H1 (cell line): ENCODE measurements at regions not wholly inside any gene's neighbourhood (a gene's known extent, or its start where the extent isn't known, plus 50 kb on each side); places are given as distances from the start of the nearest gene placed in this dataset.

Experiments
- BACH1 ChIP-seq: IDR thresholded peaks from 2 replicates; pipeline ENCODE4 v1.6.1; 2012; ENCODE audit warnings: low read length, improper control_type of control experiment
- BRCA1 ChIP-seq: IDR thresholded peaks from 2 replicates; pipeline ENCODE4 v1.6.1; 2012; ENCODE audit warnings: low read depth, low read length, improper control_type of control experiment
- CHD7 ChIP-seq: fragments of 300-600 bp; sonication (generic); IDR thresholded peaks from 2 replicates; pipeline ENCODE4 v1.7.1; 2012; ENCODE audit warnings: low read length, moderate library complexity, mild to moderate bottlenecking, inconsistent platforms; ENCODE audit not compliant: insufficient replicate concordance
- GABPA ChIP-seq: IDR thresholded peaks from 2 replicates; pipeline ENCODE4 v1.6.1; 2011; ENCODE audit warnings: mild to moderate bottlenecking, low read length, moderate library complexity, borderline replicate concordance; ENCODE audit not compliant: insufficient read depth
- JUND ChIP-seq: IDR thresholded peaks from 2 replicates; pipeline ENCODE4 v1.6.1; 2011; ENCODE audit warnings: mild to moderate bottlenecking, improper control_type of control experiment, low read length
- NRF1 ChIP-seq: IDR thresholded peaks from 2 replicates; pipeline ENCODE4 v1.6.1; 2011; ENCODE audit warnings: mild to moderate bottlenecking, low read depth, low read length, improper control_type of control experiment
- RXRA ChIP-seq: IDR thresholded peaks from 2 replicates; pipeline ENCODE4 v1.6.1; 2011; ENCODE audit warnings: low read depth, mild to moderate bottlenecking, low read length, moderate library complexity; ENCODE audit not compliant: insufficient read depth
- SAP30 ChIP-seq: fragments of 300-600 bp; sonication (generic); IDR thresholded peaks from 2 replicates; pipeline ENCODE4 v1.7.1; 2012; ENCODE audit warnings: low read length, moderate library complexity, mild to moderate bottlenecking, inconsistent platforms; ENCODE audit not compliant: insufficient read depth, insufficient replicate concordance
- TEAD4 ChIP-seq: IDR thresholded peaks from 2 replicates; pipeline ENCODE4 v1.6.1; 2012; ENCODE audit warnings: low read depth, low read length, inconsistent platforms, mixed read lengths

DNA sequence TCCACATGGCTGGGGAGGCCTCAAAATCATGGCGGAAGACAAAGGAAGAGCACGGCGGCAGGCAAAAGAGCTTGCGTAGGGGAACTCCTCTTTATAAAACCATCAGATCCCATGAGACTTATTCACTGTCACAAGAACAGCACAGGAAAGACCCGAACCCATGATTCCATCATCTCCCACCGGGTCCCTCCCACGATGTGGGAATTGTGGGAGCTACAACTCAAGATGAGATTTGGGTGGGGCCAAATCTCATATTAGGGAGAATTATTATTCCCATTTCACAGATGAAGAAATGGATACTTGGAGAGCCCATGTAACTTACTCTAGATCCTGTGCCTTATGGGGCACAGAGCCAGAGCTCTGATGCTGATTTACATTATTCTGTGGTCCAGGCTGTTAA, 322.6 kb downstream of the PCNX1 start (continued):
- TF ChIP-seq CHD7 = no peak
- TF ChIP-seq NRF1 = no peak
- TF ChIP-seq BACH1 = no peak
- TF ChIP-seq BRCA1 = no peak
- no peak for TF ChIP-seq JUND
- TF ChIP-seq SAP30 = no peak
- TF ChIP-seq RXRA = no peak
- TF ChIP-seq TEAD4 = no peak
- TF ChIP-seq GABPA = no peak
